HG03575 (cell line): ENCODE measurements at regions not wholly inside any gene's neighbourhood (a gene's known extent, or its start where the extent isn't known, plus 50 kb on each side); places are given as distances from the start of the nearest gene placed in this dataset.
"Not testable (repeated sequence)": the region's sequence is repeated elsewhere in the genome, so short reads cannot be mapped to it uniquely, and the experiment has no call there.

ENCODE experiments used
- ATAC-seq: cut with Tn5 transposase; IDR thresholded peaks from one replicate; pipeline ENCODE4 v1.9.1; 2021; ENCODE audit not compliant: unreplicated experiment, insufficient number of reproducible peaks, low FRiP score; ENCODE audit errors: extremely low read depth

GRCh38 chr4:53890461-53890860, 173.9 kb downstream of the CHIC2 start:
- no peak for ATAC-seq

- no peak for ATAC-seq
Observed at GRCh38 chr4:53889326-53890055, 174.9 kb downstream of the CHIC2 start.

- no peak for ATAC-seq
Observed at GRCh38 chr4:53886090-53886489, 178.3 kb downstream of the CHIC2 start.

- no peak for ATAC-seq
Observed at GRCh38 chr4:53885668-53886067, 178.7 kb downstream of the CHIC2 start.

GRCh38 chr4:53877096-53877495, 187.3 kb downstream of the CHIC2 start:
- ATAC-seq = not testable (repeated sequence)

- ATAC-seq = no peak
Observed at GRCh38 chr4:53866055-53866454, 198.3 kb downstream of the CHIC2 start.

GRCh38 chr4:53865054-53865453, 199.4 kb downstream of the CHIC2 start:
- no peak for ATAC-seq

- ATAC-seq = no peak
Observed at GRCh38 chr4:53863736-53864365, 200.6 kb downstream of the CHIC2 start.

GRCh38 chr4:53863158-53863557, 201.2 kb downstream of the CHIC2 start:
- no peak for ATAC-seq

- ATAC-seq = no peak
Observed at GRCh38 chr4:53861856-53862610, 202.4 kb downstream of the CHIC2 start.

GRCh38 chr4:53859305-53859704, 205.1 kb downstream of the CHIC2 start:
- ATAC-seq = no peak

- no peak for ATAC-seq
Observed at GRCh38 chr4:53858744-53859143, 205.7 kb downstream of the CHIC2 start.

- no peak for ATAC-seq
Observed at GRCh38 chr4:53855581-53856250, 208.7 kb downstream of the CHIC2 start.

GRCh38 chr4:53854991-53855568, 209.3 kb downstream of the CHIC2 start:
- no peak for ATAC-seq

- ATAC-seq = no peak
Observed at GRCh38 chr4:53852343-53852742, 212.1 kb downstream of the CHIC2 start.

GRCh38 chr4:53847965-53848364, 216.4 kb downstream of the CHIC2 start:
- ATAC-seq = no peak

GRCh38 chr4:53844551-53844950, 219.9 kb downstream of the CHIC2 start:
- ATAC-seq = no peak

- ATAC-seq = no peak
Observed at GRCh38 chr4:53844133-53844532, 220.3 kb downstream of the CHIC2 start.

GRCh38 chr4:53841711-53842110, 222.7 kb downstream of the CHIC2 start:
- ATAC-seq = no peak
